ENCODE measurements at regions not wholly inside any gene's neighbourhood (a gene's known extent, or its start where the extent isn't known, plus 50 kb on each side); places are given as distances from the start of the nearest gene placed in this dataset.
A peak's percentile ranks its signal among the peaks of the same experiment; 100 is the strongest.

- intact Hi-C loops (cut with DNase I): no loop called here
- Histone ChIP-seq H3K4me1 (no peaks in the 10 kb centered on the region), H3K9me3 (no peaks in the 10 kb centered on the region), H3K4me3 (no peak overlapping the region), H3K27ac (no peak overlapping the region), H3K27me3 (no peaks in the 10 kb centered on the region), H3K36me3 (no peaks in the 10 kb centered on the region)
- no peak for DNase-seq
- TF ChIP-seq CTCF (IDR thresholded peaks at IDR 0.05): no peak
- no peak for ATAC-seq
These were observed 149.3 kb downstream of the FAM124B start for GRCh38 chr2:224252631-224253030.

DNA sequence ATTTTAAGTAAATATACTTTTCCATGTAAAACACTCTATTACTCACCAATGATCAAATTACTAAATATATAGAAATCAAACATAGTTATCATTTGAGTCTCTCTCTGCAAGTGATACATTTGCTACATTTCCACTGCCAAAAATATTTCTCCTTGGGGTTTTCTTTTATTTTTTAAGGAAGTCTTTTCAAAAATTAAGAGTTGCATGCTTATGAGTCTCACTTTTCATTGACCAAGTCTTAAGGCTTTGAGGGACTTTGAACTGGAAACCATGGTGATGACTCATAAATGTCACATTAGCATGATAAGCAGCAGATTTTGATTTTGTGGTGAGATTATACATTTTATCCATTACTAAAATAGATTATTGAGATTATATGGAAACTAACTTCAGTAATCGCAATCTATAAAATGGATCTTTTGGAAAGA is 152.9 kb downstream of the FAM124B start:
- WGBS, 2 donors: 92 to 97% methylated on average over 1 of the region's 1 CpG
- Histone ChIP-seq H3K9me3 (no peaks in the 10 kb centered on the region), H3K4me3 (no peak overlapping the region), H3K27ac (no peak overlapping the region), H3K27me3 (no peaks in the 10 kb centered on the region), H3K36me3 (no peaks in the 10 kb centered on the region), H3K4me1 (no peaks in the 10 kb centered on the region)
- intact Hi-C loops (cut with DNase I): no loop called here
- no peak for TF ChIP-seq CTCF (IDR thresholded peaks at IDR 0.05)
- ATAC-seq: no peak
- no peak for DNase-seq

- peaks cover 0 to 3% (median 0%) of the 10 kb centered on the region in 11 donors for H3K9me3 ChIP-seq
- H3K4me1 ChIP-seq: no peaks in the 10 kb centered on the region
- no peak overlapping the region for H3K4me3 ChIP-seq
- no peak for DNase-seq
- no peak overlapping the region for H3K27ac ChIP-seq
- H3K36me3 ChIP-seq: no peaks in the 10 kb centered on the region
- peak in 3 of 8 donors; percentile 2 to 33 (median 9) for ATAC-seq
- no peak for TF ChIP-seq CTCF (IDR thresholded peaks at IDR 0.05)
- 61 to 68% methylated on average over 1 of the region's 1 CpG for WGBS, 2 donors
- intact Hi-C loops (cut with DNase I): no loop called here
- H3K27me3 ChIP-seq: peaks cover 0 to 7% (median 0%) of the 10 kb centered on the region in 7 donors
These were observed 159.3 kb downstream of the FAM124B start for GRCh38 chr2:224242561-224242960.

- ATAC-seq: no peak
- Histone ChIP-seq H3K9me3 (peaks cover 0 to 4% (median 0%) of the 10 kb centered on the region in 11 donors), H3K4me1 (no peaks in the 10 kb centered on the region), H3K27me3 (peaks cover 0 to 7% (median 0%) of the 10 kb centered on the region in 7 donors), H3K36me3 (no peaks in the 10 kb centered on the region), H3K4me3 (no peak overlapping the region), H3K27ac (no peak overlapping the region)
- TF ChIP-seq CTCF (IDR thresholded peaks at IDR 0.05): no peak
- WGBS, 2 donors: 88 to 90% methylated on average over 3 of the region's 3 CpGs
- DNase-seq: no peak
- intact Hi-C loops (cut with DNase I): no loop called here
These were observed 160.1 kb downstream of the FAM124B start for GRCh38 chr2:224241812-224242211.
